ENCODE measurements at regions not wholly inside any gene's neighbourhood (a gene's known extent, or its start where the extent isn't known, plus 50 kb on each side); places are given as distances from the start of the nearest gene placed in this dataset.

DNA sequence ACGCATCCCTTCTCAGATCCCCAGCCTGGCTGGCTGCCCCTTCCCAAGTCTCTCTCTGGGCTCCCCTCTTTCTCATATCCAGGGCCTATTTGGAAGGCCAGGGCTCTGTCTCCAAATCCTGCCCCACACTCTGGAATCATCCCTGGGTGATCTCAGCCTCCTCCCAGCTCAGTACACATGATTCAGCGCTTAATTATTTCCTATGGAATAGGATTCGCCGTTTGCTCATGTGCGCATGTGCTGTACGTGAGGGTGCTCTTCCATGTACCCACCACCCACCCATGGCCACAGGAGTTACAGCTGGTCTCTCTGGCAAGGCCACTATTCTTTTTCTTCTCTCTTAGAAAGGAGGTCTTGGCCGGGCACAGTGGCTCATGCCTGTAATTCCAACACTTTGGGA is 81.7 kb upstream of the FOXP4 start:
- Mint-ChIP-seq H3K9me3 (ENCODE audit: unreplicated experiment) (no peaks in the 10 kb centered on the region), H3K36me3 (ENCODE audit: insufficient read depth, unreplicated experiment) (no peaks in the 10 kb centered on the region)

DNA sequence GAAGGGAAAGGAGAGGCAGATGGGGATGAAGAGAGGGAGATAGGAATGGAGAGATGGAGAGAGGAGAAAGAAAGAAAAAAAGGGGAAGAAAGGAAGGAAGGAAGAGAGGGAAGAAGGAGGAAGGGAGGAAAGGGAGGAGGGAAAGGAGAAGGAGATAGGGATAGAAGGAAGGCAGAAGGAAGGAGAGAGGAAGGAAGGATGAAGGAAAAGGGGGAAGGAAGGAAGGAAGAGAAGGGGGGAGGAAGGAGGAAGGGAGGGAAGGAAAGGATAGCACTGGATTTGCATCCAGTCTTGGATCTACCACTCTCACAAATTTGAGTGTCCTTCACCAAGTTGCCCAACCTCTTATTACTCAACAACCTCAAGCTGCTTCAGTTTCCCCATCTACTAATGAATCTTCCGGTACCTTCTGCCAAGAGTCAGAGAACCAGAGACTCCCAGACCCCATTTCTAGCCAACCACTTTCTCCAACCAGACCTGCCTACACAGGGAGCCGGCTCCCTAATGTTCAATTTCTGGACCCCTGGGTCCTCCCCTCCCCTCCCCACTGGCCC is 79.7 kb upstream of the FOXP4 start:
- POLR2A ChIA-PET: no interaction called here
- CTCF ChIA-PET: interaction anchor here (0.6 kb wide), 1 partner anchor 136 kb away, joined by 3 read pairs; no protein-coding TSS in a partner anchor
- TF ChIP-seq, protein P1, sequence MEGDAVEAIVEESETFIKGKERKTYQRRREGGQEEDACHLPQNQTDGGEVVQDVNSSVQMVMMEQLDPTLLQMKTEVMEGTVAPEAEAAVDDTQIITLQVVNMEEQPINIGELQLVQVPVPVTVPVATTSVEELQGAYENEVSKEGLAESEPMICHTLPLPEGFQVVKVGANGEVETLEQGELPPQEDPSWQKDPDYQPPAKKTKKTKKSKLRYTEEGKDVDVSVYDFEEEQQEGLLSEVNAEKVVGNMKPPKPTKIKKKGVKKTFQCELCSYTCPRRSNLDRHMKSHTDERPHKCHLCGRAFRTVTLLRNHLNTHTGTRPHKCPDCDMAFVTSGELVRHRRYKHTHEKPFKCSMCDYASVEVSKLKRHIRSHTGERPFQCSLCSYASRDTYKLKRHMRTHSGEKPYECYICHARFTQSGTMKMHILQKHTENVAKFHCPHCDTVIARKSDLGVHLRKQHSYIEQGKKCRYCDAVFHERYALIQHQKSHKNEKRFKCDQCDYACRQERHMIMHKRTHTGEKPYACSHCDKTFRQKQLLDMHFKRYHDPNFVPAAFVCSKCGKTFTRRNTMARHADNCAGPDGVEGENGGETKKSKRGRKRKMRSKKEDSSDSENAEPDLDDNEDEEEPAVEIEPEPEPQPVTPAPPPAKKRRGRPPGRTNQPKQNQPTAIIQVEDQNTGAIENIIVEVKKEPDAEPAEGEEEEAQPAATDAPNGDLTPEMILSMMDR (IDR thresholded peaks at IDR 0.05; ENCODE audit: unreplicated experiment): no peak
- Mint-ChIP-seq H3K36me3 (ENCODE audit: insufficient read depth, unreplicated experiment) (no peaks in the 10 kb centered on the region), H3K27me3 (ENCODE audit: insufficient read depth, unreplicated experiment) (peaks cover 57% of the 10 kb centered on the region), H3K4me1 (ENCODE audit: insufficient read depth, unreplicated experiment) (no peaks in the 10 kb centered on the region), H3K9me3 (ENCODE audit: unreplicated experiment) (no peaks in the 10 kb centered on the region), H3K27ac (ENCODE audit: low read depth, unreplicated experiment) (no peak overlapping the region), H3K4me3 (ENCODE audit: unreplicated experiment) (no peak overlapping the region)
- intact Hi-C loops (cut with micrococcal nuclease): no loop called here
- peak; percentile 52 for DNase-seq (ENCODE audit: unreplicated experiment)
- no TSS peak for BruUV-seq (replicated peaks)

More for the DNA sequence above, 81.7 kb upstream of the FOXP4 start:
- intact Hi-C loops (cut with micrococcal nuclease): loop anchor here (5.0 kb wide), 1 partner anchor 97 kb away; no protein-coding TSS in a partner anchor
- H3K27ac Mint-ChIP-seq (ENCODE audit: low read depth, unreplicated experiment): no peak overlapping the region
- peak; percentile 28 for DNase-seq (ENCODE audit: unreplicated experiment)
- CTCF ChIA-PET: interaction anchor here (0.9 to 1.2 kb wide), 4 partner anchors 73 to 155 kb away, joined by 3 to 4 read pairs (median 3); no protein-coding TSS in a partner anchor
- TF ChIP-seq, protein P1 (IDR thresholded peaks at IDR 0.05; ENCODE audit: unreplicated experiment): no peak
- POLR2A ChIA-PET: interaction anchor here (0.8 kb wide), 1 partner anchor 172 kb away, joined by 3 read pairs; no protein-coding TSS in a partner anchor
- H3K27me3 Mint-ChIP-seq (ENCODE audit: insufficient read depth, unreplicated experiment): peaks cover 36% of the 10 kb centered on the region
- H3K4me3 Mint-ChIP-seq (ENCODE audit: unreplicated experiment): no peak overlapping the region
- H3K4me1 Mint-ChIP-seq (ENCODE audit: insufficient read depth, unreplicated experiment): no peaks in the 10 kb centered on the region
- BruUV-seq (replicated peaks): no TSS peak

DNA sequence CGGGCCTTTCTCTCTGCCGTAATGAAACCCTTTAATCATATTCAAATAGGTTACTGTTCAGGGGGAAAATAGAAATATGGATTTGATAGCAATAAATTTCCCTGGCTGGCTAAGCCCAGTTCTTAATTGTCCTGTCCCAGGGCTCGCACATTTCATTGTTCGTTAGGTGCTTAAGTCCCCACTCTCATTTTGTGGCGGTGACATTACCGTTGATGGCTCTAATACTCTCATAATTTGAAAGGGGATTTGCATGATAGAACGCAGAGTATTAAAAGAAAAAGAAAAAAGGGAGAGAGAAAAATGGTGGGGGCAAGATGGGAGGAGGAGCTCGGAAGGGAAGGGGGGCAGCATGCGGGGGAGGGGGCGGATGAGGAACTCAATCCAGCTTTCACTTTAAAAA is 79.1 kb upstream of the FOXP4 start:
- no peak for DNase-seq (ENCODE audit: unreplicated experiment)
- TF ChIP-seq, protein P1 (IDR thresholded peaks at IDR 0.05; ENCODE audit: unreplicated experiment): no peak
- CTCF ChIA-PET: interaction anchor here (0.6 kb wide), 1 partner anchor 135 kb away, joined by 3 read pairs; no protein-coding TSS in a partner anchor
- intact Hi-C loops (cut with micrococcal nuclease): no loop called here
- Mint-ChIP-seq H3K27ac (ENCODE audit: low read depth, unreplicated experiment) (no peak overlapping the region), H3K36me3 (ENCODE audit: insufficient read depth, unreplicated experiment) (no peaks in the 10 kb centered on the region), H3K9me3 (ENCODE audit: unreplicated experiment) (no peaks in the 10 kb centered on the region), H3K4me3 (ENCODE audit: unreplicated experiment) (no peak overlapping the region), H3K4me1 (ENCODE audit: insufficient read depth, unreplicated experiment) (no peaks in the 10 kb centered on the region), H3K27me3 (ENCODE audit: insufficient read depth, unreplicated experiment) (peaks cover 62% of the 10 kb centered on the region)
- BruUV-seq (replicated peaks): no TSS peak
- POLR2A ChIA-PET: no interaction called here

DNA sequence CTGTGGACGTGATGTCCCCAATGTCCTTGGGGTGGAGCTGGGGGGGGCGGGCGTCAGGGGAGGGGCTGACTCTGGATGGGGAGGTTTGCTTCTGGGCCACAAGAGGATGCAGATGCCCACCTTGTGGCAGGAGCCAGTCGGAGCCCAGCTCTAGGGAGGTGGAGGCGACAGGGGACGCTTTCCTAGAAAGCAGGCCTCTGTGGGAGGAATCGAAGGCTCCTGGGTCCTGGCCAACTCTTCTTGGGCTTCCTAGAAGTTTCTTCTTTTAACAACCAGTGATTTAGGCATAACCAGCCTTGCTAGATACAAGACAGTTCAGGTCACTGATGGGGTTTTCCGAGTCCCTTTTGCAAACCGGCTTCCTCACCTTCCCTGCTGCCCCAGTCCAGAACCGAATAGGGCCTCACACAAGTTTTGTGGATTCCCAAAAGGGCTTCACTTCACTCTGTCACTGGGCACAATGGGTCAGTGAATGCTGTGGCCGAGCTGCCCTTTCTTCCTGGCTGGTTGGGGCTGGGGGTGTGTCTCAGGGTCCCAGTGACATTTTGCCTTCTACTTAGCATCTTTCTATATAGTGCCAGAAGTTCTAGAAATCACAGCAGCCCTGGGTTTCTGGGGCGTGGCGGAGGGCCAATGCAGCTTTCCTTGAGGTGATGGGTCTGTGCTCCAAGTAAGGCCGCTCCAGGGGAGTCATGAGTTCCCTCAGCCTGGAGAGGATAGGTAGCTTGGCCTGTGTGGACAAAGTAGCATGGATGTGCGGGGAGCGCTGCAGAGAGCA is 78.4 kb upstream of the FOXP4 start:
- no peaks in the 10 kb centered on the region for H3K4me1 Mint-ChIP-seq (ENCODE audit: insufficient read depth, unreplicated experiment)
- DNase-seq (ENCODE audit: unreplicated experiment): no peak
- no peaks in the 10 kb centered on the region for H3K9me3 Mint-ChIP-seq (ENCODE audit: unreplicated experiment)
- H3K4me3 Mint-ChIP-seq (ENCODE audit: unreplicated experiment): no peak overlapping the region
- peaks cover 70% of the 10 kb centered on the region for H3K27me3 Mint-ChIP-seq (ENCODE audit: insufficient read depth, unreplicated experiment)
- H3K27ac Mint-ChIP-seq (ENCODE audit: low read depth, unreplicated experiment): no peak overlapping the region
- no TSS peak for BruUV-seq (replicated peaks)
- H3K36me3 Mint-ChIP-seq (ENCODE audit: insufficient read depth, unreplicated experiment): no peaks in the 10 kb centered on the region
- TF ChIP-seq, protein P1 (IDR thresholded peaks at IDR 0.05; ENCODE audit: unreplicated experiment): no peak
- POLR2A ChIA-PET: no interaction called here
- intact Hi-C loops (cut with micrococcal nuclease): no loop called here
- CTCF ChIA-PET: interaction anchor here (0.6 kb wide), 1 partner anchor 42 kb away, joined by 3 read pairs; no protein-coding TSS in a partner anchor

All from MCF 10A (cell line).